Right atrium auricular region (tissue), 2 donors: ENCODE measurements at regions not wholly inside any gene's neighbourhood (a gene's known extent, or its start where the extent isn't known, plus 50 kb on each side); places are given as distances from the start of the nearest gene placed in this dataset.

Experiments used
- DNase-seq: peaks from one replicate; pipeline ENCODE4 v3.0.0-alpha.2; 2019; ENCODE audit warnings: low spot score
- H3K27ac ChIP-seq, 2 donors: fragments of 200-600 bp; sonication (generic); 1 replicate in 1 of 2; 2 replicates in 1 of 2; pipeline ENCODE4 v1.5.1; 2016 to 2019
- H3K27me3 ChIP-seq, 2 donors: fragments of 200-600 bp; sonication (generic); one replicate each; pipeline versions ENCODE4 v1.5.1 to v1.6.0; 2017 to 2019
- H3K36me3 ChIP-seq: fragments of 200-600 bp; sonication (generic); one replicate; pipeline ENCODE4 v1.5.1; 2016
- H3K4me1 ChIP-seq, 2 donors: fragments of 200-600 bp; sonication (generic); one replicate each; pipeline versions ENCODE4 v1.5.1 to v1.6.0; 2017 to 2019
- H3K4me3 ChIP-seq, 2 donors: fragments of 200-600 bp; sonication (generic); 1 replicate in 1 of 2; 2 replicates in 1 of 2; pipeline ENCODE4 v1.5.1; 2017 to 2019; ENCODE audit warnings: mild to moderate bottlenecking in 1 of 2, moderate library complexity in 1 of 2
- H3K9me3 ChIP-seq, 2 donors: fragments of 200-600 bp; sonication (generic); one replicate each; pipeline ENCODE4 v1.5.1; 2019
- TF ChIP-seq, protein P1 (sequence below), 2 donors: fragments of 200-600 bp; sonication (generic); IDR thresholded peaks; one replicate each; pipeline ENCODE4 v1.5.1; 2019; ENCODE audit warnings: antibody characterized with exemption in 2 of 2

DNA sequence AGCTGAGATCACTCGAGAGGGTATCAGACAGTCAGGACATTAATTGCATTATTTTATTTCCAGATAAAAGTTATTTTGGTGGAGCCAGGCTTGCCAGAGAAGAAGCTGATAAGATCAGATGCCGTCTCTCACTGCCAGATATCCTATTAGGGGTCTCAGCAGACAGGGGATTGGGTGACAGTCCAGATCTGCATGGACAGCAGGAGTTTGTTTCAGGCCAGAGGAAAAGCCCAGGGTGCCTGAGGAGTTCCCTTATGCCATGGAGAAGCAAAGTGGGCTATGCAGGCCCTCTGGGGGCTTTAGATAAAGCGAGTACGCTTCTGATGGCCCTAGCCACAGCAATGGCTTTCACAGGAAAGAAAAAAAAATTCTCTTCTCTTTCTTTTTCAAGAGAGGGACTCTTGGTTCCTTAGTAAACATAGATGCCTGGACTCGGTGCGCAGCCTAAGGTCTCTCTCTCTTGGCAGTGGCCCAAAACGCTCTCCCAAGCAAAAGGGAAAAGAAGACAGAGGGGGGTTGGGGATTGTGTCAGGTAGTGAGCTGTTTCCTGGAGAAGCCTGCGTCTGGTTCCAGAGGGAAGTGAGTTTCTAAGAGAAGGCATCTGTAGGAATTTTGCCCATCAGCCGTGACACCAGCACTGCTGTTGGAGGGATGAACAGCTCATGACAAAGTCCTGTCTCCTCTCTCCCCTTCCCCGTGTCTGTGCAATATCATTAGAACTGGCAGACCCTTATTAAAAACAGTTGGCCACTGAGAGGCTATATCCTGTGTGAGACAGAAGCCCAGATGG lies 166.3 kb upstream of the FOXF1 start:
- H3K27me3 ChIP-seq = no peaks in the 10 kb centered on the region
- peak overlapping the region in 1 of 2 donors; percentile 51 for H3K27ac ChIP-seq
- peak overlapping the region in 1 of 2 donors; percentile 21 for H3K4me3 ChIP-seq

DNA sequence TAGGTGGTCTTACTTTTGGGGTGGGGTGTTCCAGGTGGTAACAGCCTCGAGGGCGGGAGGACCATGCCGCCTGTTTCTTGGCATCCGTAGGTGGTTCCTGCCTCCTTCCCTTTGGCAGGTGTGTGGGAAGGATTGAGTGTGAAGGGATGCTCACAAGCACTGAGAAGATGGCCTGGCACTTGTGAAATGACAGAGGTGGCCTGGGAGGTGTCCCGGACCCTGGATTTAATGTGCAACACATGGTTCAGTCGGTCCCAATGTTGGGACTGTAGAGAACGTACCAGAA lies 165.8 kb upstream of the FOXF1 start:
- Histone ChIP-seq H3K36me3 (no peaks in the 10 kb centered on the region), H3K4me3 (no peak overlapping the region), H3K27ac (no peak overlapping the region), H3K27me3 (no peaks in the 10 kb centered on the region), H3K9me3 (no peaks in the 10 kb centered on the region), H3K4me1 (peaks cover 0 to 20% of the 10 kb centered on the region in 2 donors)
- no peak for DNase-seq
- TF ChIP-seq, protein P1, sequence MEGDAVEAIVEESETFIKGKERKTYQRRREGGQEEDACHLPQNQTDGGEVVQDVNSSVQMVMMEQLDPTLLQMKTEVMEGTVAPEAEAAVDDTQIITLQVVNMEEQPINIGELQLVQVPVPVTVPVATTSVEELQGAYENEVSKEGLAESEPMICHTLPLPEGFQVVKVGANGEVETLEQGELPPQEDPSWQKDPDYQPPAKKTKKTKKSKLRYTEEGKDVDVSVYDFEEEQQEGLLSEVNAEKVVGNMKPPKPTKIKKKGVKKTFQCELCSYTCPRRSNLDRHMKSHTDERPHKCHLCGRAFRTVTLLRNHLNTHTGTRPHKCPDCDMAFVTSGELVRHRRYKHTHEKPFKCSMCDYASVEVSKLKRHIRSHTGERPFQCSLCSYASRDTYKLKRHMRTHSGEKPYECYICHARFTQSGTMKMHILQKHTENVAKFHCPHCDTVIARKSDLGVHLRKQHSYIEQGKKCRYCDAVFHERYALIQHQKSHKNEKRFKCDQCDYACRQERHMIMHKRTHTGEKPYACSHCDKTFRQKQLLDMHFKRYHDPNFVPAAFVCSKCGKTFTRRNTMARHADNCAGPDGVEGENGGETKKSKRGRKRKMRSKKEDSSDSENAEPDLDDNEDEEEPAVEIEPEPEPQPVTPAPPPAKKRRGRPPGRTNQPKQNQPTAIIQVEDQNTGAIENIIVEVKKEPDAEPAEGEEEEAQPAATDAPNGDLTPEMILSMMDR (IDR thresholded peaks at IDR 0.05) = no peak

More for the DNA sequence above, 166.3 kb upstream of the FOXF1 start:
- no peaks in the 10 kb centered on the region for H3K9me3 ChIP-seq
- no peak for DNase-seq
- H3K4me1 ChIP-seq = peaks cover 0 to 20% of the 10 kb centered on the region in 2 donors
- no peaks in the 10 kb centered on the region for H3K36me3 ChIP-seq
- TF ChIP-seq, protein P1 (IDR thresholded peaks at IDR 0.05) = no peak

DNA sequence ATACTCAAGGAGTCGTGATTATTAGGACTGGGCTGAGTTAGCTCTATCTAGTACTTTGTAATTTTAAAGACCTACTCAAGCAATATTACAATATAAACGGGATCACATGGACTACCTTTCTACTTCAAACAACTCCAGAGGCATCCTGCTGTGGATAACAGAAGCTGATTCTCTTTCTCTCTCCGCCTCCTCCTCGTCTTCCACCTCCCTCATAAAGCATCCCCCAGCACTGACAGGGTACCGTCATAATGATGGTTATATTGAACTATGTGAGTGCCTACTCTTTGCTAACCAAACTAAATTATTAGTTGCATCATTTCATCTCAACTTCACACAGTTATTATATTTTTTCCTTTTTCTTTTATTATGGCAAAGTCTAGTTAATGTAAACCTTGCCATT lies 165.4 kb upstream of the FOXF1 start:
- H3K4me3 ChIP-seq = no peak overlapping the region
- no peaks in the 10 kb centered on the region for H3K9me3 ChIP-seq
- no peak overlapping the region for H3K27ac ChIP-seq
- H3K4me1 ChIP-seq = peaks cover 0 to 20% of the 10 kb centered on the region in 2 donors
- no peak for DNase-seq
- H3K27me3 ChIP-seq = no peaks in the 10 kb centered on the region
- TF ChIP-seq, protein P1 (IDR thresholded peaks at IDR 0.05) = no peak
- H3K36me3 ChIP-seq = no peaks in the 10 kb centered on the region

DNA sequence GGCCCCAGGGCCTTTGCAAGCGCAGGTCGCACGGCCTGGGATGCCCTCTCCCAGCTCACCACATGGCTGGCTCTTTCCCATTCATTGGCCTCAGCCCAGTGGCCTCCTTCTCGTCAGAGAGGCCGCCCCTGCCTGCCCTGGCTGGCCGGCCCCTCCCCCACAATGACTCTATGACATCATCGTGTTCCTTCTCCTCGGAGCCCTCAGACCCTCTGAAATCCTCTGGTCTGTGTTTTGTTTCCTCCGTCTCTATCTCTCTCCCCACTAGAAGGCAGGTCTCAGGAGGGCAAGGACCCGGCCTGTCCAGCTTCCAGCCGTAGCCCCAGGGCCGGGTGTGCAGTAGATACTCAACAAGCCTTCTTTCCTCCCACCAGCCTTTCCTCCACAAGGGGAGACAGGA lies 164.8 kb upstream of the FOXF1 start:
- TF ChIP-seq, protein P1 (IDR thresholded peaks at IDR 0.05) = no peak
- H3K9me3 ChIP-seq = no peaks in the 10 kb centered on the region
- no peak overlapping the region for H3K27ac ChIP-seq
- H3K4me1 ChIP-seq = peaks cover 0 to 20% of the 10 kb centered on the region in 2 donors
- H3K4me3 ChIP-seq = no peak overlapping the region
- no peak for DNase-seq
- no peaks in the 10 kb centered on the region for H3K36me3 ChIP-seq
- H3K27me3 ChIP-seq = no peaks in the 10 kb centered on the region

DNA sequence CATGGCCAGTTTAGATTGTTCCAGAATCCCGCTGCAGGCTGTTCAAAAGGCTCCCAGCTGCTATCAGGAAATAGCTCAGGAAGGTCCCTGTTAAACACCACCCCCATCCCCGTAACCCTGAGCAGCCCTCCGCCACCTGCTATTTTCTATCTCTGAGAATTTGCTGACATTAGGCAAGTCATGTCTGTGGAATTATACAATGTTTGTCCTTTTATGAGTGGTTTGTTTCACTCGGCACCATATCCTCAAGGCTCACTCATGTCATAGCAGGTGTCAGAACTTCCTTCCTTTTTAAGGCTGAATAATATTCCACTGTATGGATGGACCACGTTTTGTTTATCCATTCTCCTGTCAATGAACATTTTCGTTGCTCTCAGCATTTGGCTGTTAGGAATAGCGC lies 164.3 kb upstream of the FOXF1 start:
- Histone ChIP-seq H3K27ac (no peak overlapping the region), H3K4me3 (no peak overlapping the region), H3K4me1 (peaks cover 0 to 18% of the 10 kb centered on the region in 2 donors), H3K36me3 (no peaks in the 10 kb centered on the region), H3K27me3 (no peaks in the 10 kb centered on the region), H3K9me3 (no peaks in the 10 kb centered on the region)
- DNase-seq = no peak
- TF ChIP-seq, protein P1 (IDR thresholded peaks at IDR 0.05) = no peak

DNA sequence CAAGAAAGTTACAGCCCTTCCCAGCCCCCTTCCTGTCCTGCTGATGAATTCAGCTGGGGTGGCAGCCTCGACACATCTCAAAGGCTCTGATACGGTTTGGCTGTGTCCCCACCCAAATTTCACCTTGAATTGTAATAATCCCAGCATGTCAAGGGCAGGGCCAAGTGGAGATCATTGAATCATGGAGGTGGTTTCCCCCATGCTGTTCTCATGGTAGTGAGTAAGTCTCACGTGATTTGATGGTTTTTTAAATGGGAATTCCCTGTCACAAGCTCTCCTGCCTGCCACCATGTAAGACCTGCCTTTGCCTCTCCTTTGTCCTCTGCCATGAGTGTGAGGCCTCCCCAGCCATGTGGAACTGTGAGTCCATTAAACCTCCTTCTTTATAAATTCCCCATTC lies 163.2 kb upstream of the FOXF1 start:
- H3K27ac ChIP-seq = no peak overlapping the region

More for the DNA sequence above, 163.2 kb upstream of the FOXF1 start:
- Histone ChIP-seq H3K4me1 (peaks cover 0 to 15% of the 10 kb centered on the region in 2 donors), H3K36me3 (no peaks in the 10 kb centered on the region), H3K4me3 (no peak overlapping the region), H3K9me3 (no peaks in the 10 kb centered on the region), H3K27me3 (no peaks in the 10 kb centered on the region)
- no peak for DNase-seq
- TF ChIP-seq, protein P1 (IDR thresholded peaks at IDR 0.05) = no peak
